ENCODE measurements at regions not wholly inside any gene's neighbourhood (a gene's known extent, or its start where the extent isn't known, plus 50 kb on each side); places are given as distances from the start of the nearest gene placed in this dataset.

DNA sequence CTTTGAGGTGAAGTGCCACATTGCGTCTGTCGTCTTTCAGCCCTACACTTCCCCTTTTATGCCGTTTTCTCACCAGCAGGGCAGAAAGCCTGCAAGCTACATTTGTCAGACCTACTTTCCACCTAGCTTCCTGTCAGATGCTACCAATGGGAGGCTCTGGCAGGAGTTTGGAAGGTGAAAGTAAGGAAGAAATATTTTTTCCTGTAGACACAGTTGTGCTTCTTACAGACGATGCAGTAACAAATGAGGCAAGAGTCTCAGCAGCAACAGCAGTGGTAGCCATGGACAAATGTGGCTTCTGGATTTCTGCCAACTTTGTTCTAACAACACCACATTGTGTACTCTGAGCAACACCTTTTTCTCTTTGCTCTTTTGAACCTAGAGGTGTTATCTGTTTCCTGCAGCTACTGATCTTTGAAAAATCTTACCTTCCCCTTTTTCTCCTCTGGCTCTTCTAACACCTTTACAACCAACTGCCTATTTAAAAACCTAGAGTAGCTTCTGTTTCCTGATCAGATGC is 70.6 kb upstream of the STT3B start:
- DNase-seq (ENCODE audit: low read depth) = no peak

DNA sequence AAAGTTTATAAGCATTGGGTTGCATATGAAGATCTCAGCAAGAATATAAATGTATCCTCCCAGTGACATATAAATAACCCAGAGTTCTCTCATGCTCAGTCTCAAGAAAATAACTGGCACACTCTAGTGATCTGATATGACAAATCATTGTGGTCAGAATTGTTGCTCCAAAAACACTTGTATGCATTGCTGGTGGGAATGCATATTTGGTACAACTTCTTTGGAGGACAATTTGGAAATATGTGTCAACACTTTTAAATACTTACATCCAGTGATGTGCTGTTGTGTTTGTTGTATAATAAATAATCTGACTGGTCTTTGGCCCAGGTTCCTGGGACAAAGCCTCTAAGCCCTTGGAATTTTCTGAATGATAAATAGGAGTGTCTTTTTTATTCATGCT is 66.7 kb upstream of the STT3B start:
- no peak for DNase-seq (ENCODE audit: low read depth)

GRCh38 chr3:31466866-31467265 is 65.9 kb upstream of the STT3B start:
- no peak for DNase-seq (ENCODE audit: low read depth)

DNA sequence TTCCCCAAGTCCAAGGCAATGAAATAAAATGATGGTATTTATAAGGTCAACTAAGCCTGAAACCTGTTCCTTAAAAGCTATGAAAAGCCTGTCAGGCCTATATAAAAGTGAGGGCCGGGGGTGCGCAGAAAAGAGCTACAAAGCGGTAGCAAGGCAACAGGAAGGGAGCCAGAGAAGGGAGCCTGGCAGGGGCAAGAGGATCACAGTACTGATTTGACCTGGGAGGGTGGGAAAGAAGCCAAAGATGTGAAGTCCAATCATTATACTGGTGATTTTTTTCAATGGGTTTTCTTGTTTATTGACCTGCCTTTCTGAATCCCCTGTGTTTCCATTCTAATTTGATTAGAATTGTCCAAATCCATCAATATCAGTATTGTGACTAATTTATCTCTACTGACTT is 64.3 kb upstream of the STT3B start:
- no peak for DNase-seq (ENCODE audit: low read depth)

DNA sequence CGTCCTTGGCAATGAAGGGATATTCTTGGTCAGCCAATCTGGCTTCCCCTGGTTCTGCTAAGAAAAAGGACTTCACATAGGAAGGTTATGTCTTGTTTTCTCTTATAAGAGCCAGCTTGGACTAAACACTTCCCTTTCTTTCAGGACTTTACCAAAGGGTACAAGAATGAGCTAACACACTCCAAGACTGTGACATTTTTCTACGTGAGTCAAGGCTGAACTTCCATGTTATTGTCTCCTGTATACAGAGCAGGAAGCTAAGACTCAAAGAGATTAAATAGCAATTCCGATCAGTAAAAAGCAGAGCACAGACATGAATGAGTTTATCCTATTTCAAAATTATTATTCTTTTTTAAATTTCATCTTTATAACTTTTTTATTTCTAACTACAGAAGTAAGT is 63.3 kb upstream of the STT3B start:
- DNase-seq (ENCODE audit: low read depth) = no peak

DNA sequence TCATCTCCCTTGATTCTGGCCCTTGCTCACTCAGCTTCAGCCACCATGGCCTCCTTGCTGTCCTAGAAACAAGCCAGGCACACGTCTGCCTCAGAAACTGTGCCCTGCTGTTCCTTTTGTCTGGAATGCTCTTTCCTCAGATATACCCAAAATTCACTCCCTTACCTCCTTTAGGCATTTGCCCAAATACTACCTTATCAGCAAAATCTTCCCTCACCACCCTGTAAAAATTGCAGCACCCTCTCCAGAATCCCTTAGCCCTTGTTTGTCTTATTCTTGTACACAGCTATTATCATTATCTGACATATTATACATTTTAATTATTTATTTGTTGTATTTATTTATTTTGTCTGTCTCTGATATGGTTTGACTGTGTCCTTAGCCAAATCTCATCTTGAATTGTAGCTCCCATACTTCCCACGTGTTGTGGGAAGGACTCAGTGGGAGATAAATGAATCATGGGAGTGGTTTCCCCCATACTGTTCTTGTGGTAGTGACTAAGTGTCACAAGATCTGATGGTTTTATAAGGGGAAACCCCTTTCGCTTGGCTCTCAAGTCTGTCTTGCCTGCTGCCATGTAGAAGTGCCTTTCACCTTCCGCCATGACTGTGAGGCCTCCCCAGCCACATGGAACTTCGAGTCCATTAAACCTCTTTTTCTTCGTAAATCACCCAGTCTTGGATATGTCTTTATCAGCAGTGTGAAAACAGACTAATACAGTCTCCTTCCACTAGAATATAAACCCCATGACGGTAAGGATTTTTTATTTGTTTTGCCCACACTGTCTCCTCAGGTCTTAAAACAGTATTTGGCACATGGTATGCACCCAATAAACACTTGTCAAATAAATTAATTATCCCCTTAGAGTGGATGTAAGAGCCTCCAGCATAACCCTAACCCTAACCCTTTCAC is 60.0 kb upstream of the STT3B start:
- no peak for DNase-seq (ENCODE audit: low read depth)

- DNase-seq (ENCODE audit: low read depth) = no peak
Observed at GRCh38 chr3:31476209-31476608, 56.5 kb upstream of the STT3B start.

DNA sequence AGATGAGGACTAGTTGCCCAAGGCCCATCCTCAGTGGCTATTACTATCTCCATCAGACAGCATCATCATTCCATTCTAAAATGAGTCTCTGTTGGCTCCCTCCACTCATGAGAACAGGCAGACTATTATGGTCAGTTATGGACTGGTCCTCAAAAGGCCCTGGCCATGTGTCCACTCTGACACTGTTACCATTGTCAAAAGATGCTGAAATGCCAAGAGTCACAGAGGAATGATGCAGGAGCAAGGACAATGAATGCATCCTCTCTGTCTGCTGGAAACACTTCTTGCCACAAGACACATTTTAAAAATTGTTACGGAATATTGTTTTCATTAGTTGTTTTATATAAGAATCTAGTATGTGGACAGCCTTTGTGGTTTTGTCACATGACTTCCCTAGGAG is 53.3 kb upstream of the STT3B start:
- DNase-seq (ENCODE audit: low read depth) = no peak

DNA sequence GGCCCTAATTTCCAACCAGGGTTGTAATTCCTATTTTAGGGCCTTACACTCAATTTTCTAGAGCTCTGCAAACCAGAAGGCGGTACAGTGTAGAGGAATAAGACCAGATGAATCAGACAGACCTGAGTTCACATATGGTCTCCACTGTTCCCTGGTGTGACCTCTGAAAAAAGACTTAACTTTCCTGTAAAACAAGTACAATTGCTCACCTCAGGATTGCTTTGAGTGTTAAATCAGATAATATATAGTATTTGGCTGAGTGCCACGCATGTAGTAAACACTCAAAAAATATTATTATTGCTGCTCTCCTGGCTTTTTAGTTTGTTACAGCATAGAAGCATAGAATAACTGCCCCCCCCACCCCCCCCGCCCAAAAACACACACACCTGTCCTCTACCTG is 51.0 kb upstream of the STT3B start:
- DNase-seq (ENCODE audit: low read depth) = no peak

DNA sequence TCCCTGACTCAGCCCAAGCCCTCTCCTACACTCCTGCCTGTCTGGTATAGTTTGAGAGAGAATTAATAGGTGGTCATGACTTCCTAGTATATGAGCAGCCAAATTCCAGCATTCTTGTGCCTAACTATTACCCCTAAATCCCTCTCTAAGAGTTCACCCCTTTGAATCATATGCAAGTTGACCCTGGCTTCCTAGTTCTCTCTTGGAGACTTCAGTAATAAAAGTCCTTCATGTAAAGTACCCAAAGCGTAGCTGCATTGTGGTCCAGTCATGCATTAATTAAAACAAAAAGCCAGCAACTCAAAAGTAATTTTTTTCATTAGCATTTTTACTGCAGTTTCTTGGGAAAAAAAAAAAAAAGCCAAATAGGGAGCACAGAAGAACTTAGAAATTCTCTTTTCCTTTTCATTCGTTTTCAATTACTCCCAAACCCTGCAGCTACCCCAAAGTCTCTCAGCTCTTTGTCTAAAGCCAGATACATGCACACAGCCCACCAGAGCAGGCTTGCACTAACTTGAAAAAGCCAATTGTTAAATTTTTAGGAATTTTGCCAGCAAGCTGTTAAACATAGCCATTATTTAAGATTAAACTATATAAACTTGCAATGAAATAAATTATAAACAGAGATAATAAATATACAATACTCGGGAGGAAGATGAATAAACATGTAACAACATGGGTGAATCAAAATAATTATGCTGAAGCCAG is 50.1 kb upstream of the STT3B start:
- no peak for DNase-seq (ENCODE audit: low read depth)

Measured in stimulated activated CD8-positive, alpha-beta memory T cell treated with anti-CD3 and anti-CD28 coated beads, Interleukin-7, amount 100 ng/mL, for 24 hours (primary cell).